H9 (cell line): ENCODE measurements at regions not wholly inside any gene's neighbourhood (a gene's known extent, or its start where the extent isn't known, plus 50 kb on each side); places are given as distances from the start of the nearest gene placed in this dataset.

Source experiments
- DNase-seq: peaks from one replicate; pipeline ENCODE4 v3.0.0-alpha.2; 2017
- H2AFZ ChIP-seq: one replicate; pipeline ENCODE4 v1.6.1; 2013; ENCODE audit warnings: mild to moderate bottlenecking, low read length, control low read depth, moderate library complexity
- H2AK5ac ChIP-seq: 2 replicates; pipeline ENCODE4 v1.6.1; 2013; ENCODE audit warnings: low read length, control low read depth, mixed read lengths; ENCODE audit not compliant: insufficient read length
- H2BK120ac ChIP-seq: one replicate; pipeline ENCODE4 v1.6.1; 2013; ENCODE audit warnings: low read depth, mild to moderate bottlenecking, low read length, control low read depth, inconsistent platforms; ENCODE audit not compliant: poor library complexity, severe bottlenecking
- H2BK12ac ChIP-seq: 2 replicates; pipeline ENCODE4 v1.6.1; 2013; ENCODE audit warnings: low read length, control low read depth, mixed read lengths, low read depth; ENCODE audit not compliant: insufficient read length
- H2BK15ac ChIP-seq: 2 replicates; pipeline ENCODE4 v1.6.1; 2013; ENCODE audit warnings: low read depth, low read length, control low read depth
- H2BK20ac ChIP-seq: one replicate; pipeline ENCODE4 v1.6.1; 2013; ENCODE audit warnings: low read depth, mild to moderate bottlenecking, low read length, control low read depth, inconsistent platforms; ENCODE audit not compliant: poor library complexity, severe bottlenecking
- H2BK5ac ChIP-seq: 2 replicates; pipeline ENCODE4 v1.6.1; 2013; ENCODE audit warnings: low read length, control low read depth, mixed read lengths; ENCODE audit not compliant: insufficient read length
- H3K14ac ChIP-seq: 2 replicates; pipeline ENCODE4 v1.6.1; 2013; ENCODE audit warnings: low read length, control low read depth; ENCODE audit not compliant: insufficient read depth
- H3K18ac ChIP-seq: 2 replicates; pipeline ENCODE4 v1.6.1; 2013; ENCODE audit warnings: low read depth, mild to moderate bottlenecking, mixed read lengths, low read length, control low read depth; ENCODE audit not compliant: insufficient read length
- H3K23ac ChIP-seq: 2 replicates; pipeline ENCODE4 v1.6.1; 2013; ENCODE audit warnings: low read length, control low read depth, mixed read lengths, low read depth; ENCODE audit not compliant: insufficient read length
- H3K23me2 ChIP-seq: 2 replicates; pipeline ENCODE4 v1.6.1; 2013; ENCODE audit warnings: low read depth, mild to moderate bottlenecking, mixed read lengths, low read length, control low read depth; ENCODE audit not compliant: insufficient read length, poor library complexity, severe bottlenecking
- H3K27ac ChIP-seq: 2 replicates; pipeline ENCODE4 v1.5.1; 2013; ENCODE audit warnings: low read length, control low read depth, mixed read lengths, low read depth; ENCODE audit not compliant: insufficient read length
- H3K27me3 ChIP-seq: 2 replicates; pipeline ENCODE4 v1.6.1; 2013; ENCODE audit warnings: low read length, control low read depth, inconsistent platforms; ENCODE audit not compliant: insufficient read depth
- H3K4ac ChIP-seq: 2 replicates; pipeline ENCODE4 v1.6.1; 2013; ENCODE audit warnings: low read depth, mild to moderate bottlenecking, control low read depth, inconsistent platforms, low read length, moderate library complexity
- H3K4me1 ChIP-seq: 2 replicates; pipeline ENCODE4 v1.6.1; 2013; ENCODE audit warnings: low read length, control low read depth, inconsistent platforms; ENCODE audit not compliant: insufficient read depth
- H3K4me2 ChIP-seq: 2 replicates; pipeline ENCODE4 v1.6.1; 2013; ENCODE audit warnings: low read length, control low read depth, mixed read lengths; ENCODE audit not compliant: insufficient read length, insufficient read depth
- H3K56ac ChIP-seq: 2 replicates; pipeline ENCODE4 v1.6.1; 2013; ENCODE audit warnings: low read depth, mild to moderate bottlenecking, mixed read lengths, low read length, control low read depth; ENCODE audit not compliant: insufficient read length
- H3K79me1 ChIP-seq: 2 replicates; pipeline ENCODE4 v1.6.1; 2013; ENCODE audit warnings: low read depth, mild to moderate bottlenecking, moderate library complexity, low read length, control low read depth, inconsistent platforms; ENCODE audit not compliant: insufficient read depth, poor library complexity, severe bottlenecking
- H3K79me2 ChIP-seq: 2 replicates; pipeline ENCODE4 v1.6.1; 2013; ENCODE audit warnings: low read length, control low read depth, inconsistent platforms; ENCODE audit not compliant: insufficient read depth
- H3K9ac ChIP-seq: 2 replicates; pipeline ENCODE4 v1.6.1; 2013; ENCODE audit warnings: low read length, control low read depth, mixed read lengths; ENCODE audit not compliant: insufficient read length; ENCODE audit errors: extremely low read depth
- H3K9me3 ChIP-seq: one replicate; pipeline ENCODE4 v1.6.1; 2013; ENCODE audit warnings: low read depth, low read length, inconsistent platforms; ENCODE audit not compliant: control insufficient read depth
- H3T11ph ChIP-seq: one replicate; pipeline ENCODE4 v1.6.1; 2013; ENCODE audit warnings: mild to moderate bottlenecking, low read length, control low read depth, inconsistent platforms
- H4K20me1 ChIP-seq: one replicate; pipeline ENCODE4 v1.6.1; 2013; ENCODE audit not compliant: control insufficient read depth, insufficient read length, insufficient read depth
- H4K5ac ChIP-seq: 2 replicates; pipeline ENCODE4 v1.6.1; 2013; ENCODE audit warnings: low read depth, mild to moderate bottlenecking, mixed read lengths, low read length, control low read depth; ENCODE audit not compliant: insufficient read length
- H4K8ac ChIP-seq: replicated peaks from 2 replicates; pipeline ENCODE4 v1.6.1; 2013; ENCODE audit warnings: low read length, control low read depth, mixed read lengths, low read depth; ENCODE audit not compliant: insufficient read length
- H4K91ac ChIP-seq: 2 replicates; pipeline ENCODE4 v1.6.1; 2013; ENCODE audit warnings: low read depth, mild to moderate bottlenecking, moderate library complexity, mixed read lengths, low read length, control low read depth; ENCODE audit not compliant: insufficient read length
- H3K27ac Mint-ChIP-seq, 3 experiments: 2 replicates in 2 of 3; 3 replicates in 1 of 3; pipeline ENCODE4 v1.8.0; 2020 to 2021; ENCODE audit warnings: mixed read lengths in 3 of 3, mild to moderate bottlenecking in 1 of 3, moderate library complexity in 1 of 3
- H3K27me3 Mint-ChIP-seq: 2 replicates; pipeline ENCODE4 v1.8.0; 2021; ENCODE audit warnings: low read depth, mild to moderate bottlenecking, moderate library complexity, mixed read lengths
- H3K36me3 Mint-ChIP-seq, 3 experiments: 2 replicates in 2 of 3; 3 replicates in 1 of 3; pipeline ENCODE4 v1.8.0; 2020 to 2021; ENCODE audit warnings: low read depth in 3 of 3, mixed read lengths in 3 of 3; ENCODE audit not compliant: insufficient read depth in 1 of 3
- H3K4me1 Mint-ChIP-seq, 2 experiments: 2 replicates each; pipeline ENCODE4 v1.8.0; 2020; ENCODE audit warnings: mixed read lengths in 2 of 2
- H3K4me3 Mint-ChIP-seq, 2 experiments: 2 replicates in 1 of 2; 3 replicates in 1 of 2; pipeline ENCODE4 v1.8.0; 2020 to 2021; ENCODE audit warnings: mild to moderate bottlenecking in 2 of 2, mixed read lengths in 2 of 2, moderate library complexity in 1 of 2
- H3K9me3 Mint-ChIP-seq, 2 experiments: 2 replicates in 1 of 2; 3 replicates in 1 of 2; pipeline ENCODE4 v1.8.0; 2020; ENCODE audit warnings: mild to moderate bottlenecking in 2 of 2, mixed read lengths in 2 of 2, moderate library complexity in 1 of 2
- WGBS: extraction: QIAGEN DNeasy Blood & Tissue Kit; methylation state at CpG from one replicate; pipeline ENCODE4 v1.1.7; 2013; ENCODE audit warnings: missing lambda C conversion rate, low lambda C conversion rate, mixed read lengths; ENCODE audit not compliant: insufficient read length; ENCODE audit errors: extremely low coverage; 5-methylcytosine and 5-hydroxymethylcytosine counted together
- TF ChIP-seq, protein P1 (sequence below): fragments of 200-600 bp; sonication (generic); conservative IDR thresholded peaks from 3 replicates; pipeline ENCODE4 v1.8.0; 2021; ENCODE audit warnings: antibody characterized with exemption, mild to moderate bottlenecking

DNA sequence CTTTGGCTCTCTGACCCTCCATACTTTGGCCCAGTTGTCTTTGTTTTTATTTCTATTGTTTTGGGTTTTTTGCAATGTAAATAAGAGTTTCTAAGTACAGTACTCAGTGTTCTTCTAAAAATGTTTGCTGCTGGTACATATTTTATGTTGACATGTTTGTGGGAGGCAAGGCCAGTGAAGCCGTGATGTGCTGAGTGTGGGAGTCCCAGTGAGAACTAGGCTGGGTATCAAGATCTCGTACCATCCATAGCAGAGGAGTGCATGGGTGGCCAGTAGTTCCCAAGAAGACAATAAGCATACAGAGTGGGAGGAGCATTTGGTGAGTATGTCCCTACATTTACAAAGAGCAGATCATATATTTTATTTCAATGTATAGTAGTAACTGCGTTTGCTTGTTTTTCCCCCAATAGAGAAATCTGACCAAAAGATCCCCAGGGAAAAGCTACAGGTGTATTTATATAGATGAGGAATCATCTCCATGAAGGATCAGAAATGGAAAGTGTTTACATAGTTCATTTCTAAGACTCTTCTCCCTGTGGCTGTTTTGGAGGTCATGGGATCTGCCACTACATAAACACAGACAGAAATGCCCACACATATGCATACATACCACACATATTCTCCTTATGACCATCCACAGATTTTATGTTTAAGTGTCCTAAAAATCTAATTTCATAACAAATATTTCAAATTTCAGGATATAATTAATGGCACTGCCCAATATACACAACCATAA, 285.9 kb downstream of the ALDH8A1 start:
- H3K27me3 Mint-ChIP-seq: no peaks in the 10 kb centered on the region
- Histone ChIP-seq H3K23ac (no peak overlapping the region), H3K79me2 (no peaks in the 10 kb centered on the region), H3K9me3 (no peaks in the 10 kb centered on the region), H4K20me1 (no peaks in the 10 kb centered on the region), H3K56ac (no peak overlapping the region), H3K4ac (no peak overlapping the region), H3K27ac (no peak overlapping the region), H2BK12ac (no peak overlapping the region), H2AFZ (no peak overlapping the region), H3T11ph (no peak overlapping the region), H2AK5ac (no peak overlapping the region), H4K5ac (no peak overlapping the region), H3K18ac (no peak overlapping the region), H4K8ac (no peak overlapping the region), H4K91ac (no peak overlapping the region), H3K79me1 (no peaks in the 10 kb centered on the region), H3K4me1 (no peaks in the 10 kb centered on the region; the same call in 1 of the 2 replicates), H2BK15ac (no peak overlapping the region), H3K14ac (no peak overlapping the region), H3K9ac (no peak overlapping the region), H2BK120ac (no peak overlapping the region), H3K23me2 (no peaks in the 10 kb centered on the region), H2BK5ac (no peak overlapping the region), H3K4me2 (no peak overlapping the region), H3K27me3 (no peaks in the 10 kb centered on the region), H2BK20ac (no peak overlapping the region)
- H3K4me3 Mint-ChIP-seq: no peak overlapping the region
- no peaks in the 10 kb centered on the region for H3K36me3 Mint-ChIP-seq
- no peak for DNase-seq
- H3K27ac Mint-ChIP-seq: no peak overlapping the region
- TF ChIP-seq, protein P1, sequence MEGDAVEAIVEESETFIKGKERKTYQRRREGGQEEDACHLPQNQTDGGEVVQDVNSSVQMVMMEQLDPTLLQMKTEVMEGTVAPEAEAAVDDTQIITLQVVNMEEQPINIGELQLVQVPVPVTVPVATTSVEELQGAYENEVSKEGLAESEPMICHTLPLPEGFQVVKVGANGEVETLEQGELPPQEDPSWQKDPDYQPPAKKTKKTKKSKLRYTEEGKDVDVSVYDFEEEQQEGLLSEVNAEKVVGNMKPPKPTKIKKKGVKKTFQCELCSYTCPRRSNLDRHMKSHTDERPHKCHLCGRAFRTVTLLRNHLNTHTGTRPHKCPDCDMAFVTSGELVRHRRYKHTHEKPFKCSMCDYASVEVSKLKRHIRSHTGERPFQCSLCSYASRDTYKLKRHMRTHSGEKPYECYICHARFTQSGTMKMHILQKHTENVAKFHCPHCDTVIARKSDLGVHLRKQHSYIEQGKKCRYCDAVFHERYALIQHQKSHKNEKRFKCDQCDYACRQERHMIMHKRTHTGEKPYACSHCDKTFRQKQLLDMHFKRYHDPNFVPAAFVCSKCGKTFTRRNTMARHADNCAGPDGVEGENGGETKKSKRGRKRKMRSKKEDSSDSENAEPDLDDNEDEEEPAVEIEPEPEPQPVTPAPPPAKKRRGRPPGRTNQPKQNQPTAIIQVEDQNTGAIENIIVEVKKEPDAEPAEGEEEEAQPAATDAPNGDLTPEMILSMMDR: no peak
- WGBS: no CpG with 5 or more reads among the region's 3 CpGs
- H3K9me3 Mint-ChIP-seq: no peaks in the 10 kb centered on the region; a peak in 1 of 5 replicates
- peaks cover 4% of the 10 kb centered on the region in 2 experiments for H3K4me1 Mint-ChIP-seq
